ENCODE measurements at regions not wholly inside any gene's neighbourhood (a gene's known extent, or its start where the extent isn't known, plus 50 kb on each side); places are given as distances from the start of the nearest gene placed in this dataset.

DNA sequence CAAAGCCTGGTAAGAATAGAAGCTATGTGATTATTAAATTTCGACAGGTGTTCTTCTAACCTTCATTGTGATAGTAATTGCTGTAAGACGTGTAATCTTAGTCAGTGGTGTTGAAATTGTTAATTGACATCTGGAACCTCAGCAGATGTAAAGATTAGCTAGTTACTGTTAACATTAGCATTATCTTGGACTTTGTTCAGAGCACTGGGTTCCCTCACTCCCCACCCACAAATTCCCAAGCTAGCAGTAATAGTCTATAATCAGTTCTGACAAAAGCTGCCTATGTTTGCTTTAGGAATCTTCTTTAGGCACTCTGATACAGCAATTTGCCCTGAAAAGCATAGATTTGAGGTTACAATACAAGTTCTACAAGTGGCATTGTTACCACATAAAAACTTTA lies 233.7 kb downstream of the EN1 start:
- TF ChIP-seq, protein P1, sequence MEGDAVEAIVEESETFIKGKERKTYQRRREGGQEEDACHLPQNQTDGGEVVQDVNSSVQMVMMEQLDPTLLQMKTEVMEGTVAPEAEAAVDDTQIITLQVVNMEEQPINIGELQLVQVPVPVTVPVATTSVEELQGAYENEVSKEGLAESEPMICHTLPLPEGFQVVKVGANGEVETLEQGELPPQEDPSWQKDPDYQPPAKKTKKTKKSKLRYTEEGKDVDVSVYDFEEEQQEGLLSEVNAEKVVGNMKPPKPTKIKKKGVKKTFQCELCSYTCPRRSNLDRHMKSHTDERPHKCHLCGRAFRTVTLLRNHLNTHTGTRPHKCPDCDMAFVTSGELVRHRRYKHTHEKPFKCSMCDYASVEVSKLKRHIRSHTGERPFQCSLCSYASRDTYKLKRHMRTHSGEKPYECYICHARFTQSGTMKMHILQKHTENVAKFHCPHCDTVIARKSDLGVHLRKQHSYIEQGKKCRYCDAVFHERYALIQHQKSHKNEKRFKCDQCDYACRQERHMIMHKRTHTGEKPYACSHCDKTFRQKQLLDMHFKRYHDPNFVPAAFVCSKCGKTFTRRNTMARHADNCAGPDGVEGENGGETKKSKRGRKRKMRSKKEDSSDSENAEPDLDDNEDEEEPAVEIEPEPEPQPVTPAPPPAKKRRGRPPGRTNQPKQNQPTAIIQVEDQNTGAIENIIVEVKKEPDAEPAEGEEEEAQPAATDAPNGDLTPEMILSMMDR (IDR thresholded peaks at IDR 0.05; ENCODE audit: extremely low read depth, insufficient read depth, missing control alignments), result no peak
- in situ Hi-C loops (cut with MboI; ENCODE audit: low pct_unique_long_range_greater_than_20kb, low sequenced_read_pairs, unreplicated experiment), result no loop called here
- DNase-seq (ENCODE audit: low spot score), result no peak

DNA sequence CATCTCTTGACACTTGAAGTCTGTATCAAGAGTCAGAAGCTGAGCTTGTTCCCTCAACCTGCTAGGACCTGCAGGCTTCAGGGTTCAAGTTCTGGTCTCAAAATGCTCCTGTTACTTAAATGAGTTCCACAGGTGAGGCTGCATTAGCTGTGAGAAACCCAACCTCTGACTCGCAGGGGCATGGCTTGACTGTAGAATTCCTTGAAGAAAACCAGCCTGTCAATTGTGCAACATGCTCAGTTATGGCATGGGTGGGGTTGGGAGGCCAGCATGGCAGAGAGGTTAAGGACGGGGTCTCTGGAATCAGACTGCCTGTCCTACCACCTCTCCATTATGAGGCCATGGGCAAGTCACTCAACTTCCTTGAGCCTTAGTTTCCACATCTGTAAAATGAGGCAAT lies 235.8 kb downstream of the EN1 start:
- in situ Hi-C loops (cut with MboI; ENCODE audit: low pct_unique_long_range_greater_than_20kb, low sequenced_read_pairs, unreplicated experiment), result no loop called here
- no peak for DNase-seq (ENCODE audit: low spot score)
- TF ChIP-seq, protein P1 (IDR thresholded peaks at IDR 0.05; ENCODE audit: extremely low read depth, insufficient read depth, missing control alignments), result no peak

DNA sequence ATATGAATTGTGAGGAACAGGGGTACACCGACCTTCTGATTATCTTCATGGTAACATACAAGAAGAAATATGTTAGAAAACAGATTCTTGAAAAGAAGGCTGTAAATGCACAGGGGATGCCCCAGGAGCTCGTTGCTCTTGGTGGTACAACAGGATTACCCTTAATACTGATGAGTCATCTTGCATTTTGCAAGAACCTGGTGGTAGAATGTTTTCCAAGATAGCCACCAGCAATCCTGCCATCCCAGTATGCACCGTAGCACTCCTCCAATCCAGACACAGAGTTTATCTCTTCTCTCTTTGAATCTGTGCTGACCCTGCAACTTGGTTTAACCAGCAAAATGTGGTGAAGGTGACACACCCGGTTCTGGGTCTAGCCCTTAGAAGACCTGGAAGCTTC lies 238.3 kb downstream of the EN1 start:
- TF ChIP-seq, protein P1 (IDR thresholded peaks at IDR 0.05; ENCODE audit: extremely low read depth, insufficient read depth, missing control alignments), result no peak
- DNase-seq (ENCODE audit: low spot score), result no peak
- in situ Hi-C loops (cut with MboI; ENCODE audit: low pct_unique_long_range_greater_than_20kb, low sequenced_read_pairs, unreplicated experiment), result no loop called here

DNA sequence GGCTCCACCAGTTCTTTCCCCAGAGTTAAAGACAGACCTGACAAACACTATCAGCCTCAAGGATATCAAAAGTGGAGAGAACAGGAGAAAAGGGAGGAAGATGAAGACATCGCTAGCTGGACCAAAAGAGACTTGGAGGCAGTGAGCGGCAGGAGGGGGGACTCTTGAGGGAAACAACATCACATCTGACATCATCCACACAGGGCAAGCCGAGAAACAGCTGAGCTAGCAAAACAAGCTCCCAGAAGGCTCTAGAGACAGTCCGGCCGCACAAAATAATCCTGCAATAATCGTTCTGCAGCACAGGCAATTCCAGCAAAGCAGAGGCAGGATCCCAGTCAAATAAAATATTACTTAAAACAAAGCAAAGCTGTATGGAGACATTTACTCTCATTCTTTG lies 239.8 kb downstream of the EN1 start:
- in situ Hi-C loops (cut with MboI; ENCODE audit: low pct_unique_long_range_greater_than_20kb, low sequenced_read_pairs, unreplicated experiment), result no loop called here
- DNase-seq (ENCODE audit: low spot score), result no peak
- TF ChIP-seq, protein P1 (IDR thresholded peaks at IDR 0.05; ENCODE audit: extremely low read depth, insufficient read depth, missing control alignments), result no peak

DNA sequence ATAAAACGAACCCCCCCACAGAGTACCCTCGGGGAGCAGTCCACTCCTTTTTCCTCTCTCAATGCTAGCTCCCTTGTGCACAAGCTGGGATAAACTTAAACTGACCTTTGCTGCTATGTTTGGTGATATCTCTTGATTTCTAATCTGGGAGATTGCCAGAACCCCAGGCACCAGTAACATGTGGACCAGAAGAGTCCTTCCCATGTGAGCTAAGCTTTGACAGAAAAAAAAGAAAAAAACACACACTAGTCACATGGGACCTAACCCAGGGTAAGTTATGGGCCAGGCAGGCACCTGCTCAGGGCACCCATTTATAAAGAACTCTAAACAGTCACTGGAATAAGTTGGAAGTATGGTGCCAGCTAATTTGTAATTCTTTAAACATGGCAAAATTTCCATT lies 242.6 kb downstream of the EN1 start:
- TF ChIP-seq, protein P1 (IDR thresholded peaks at IDR 0.05; ENCODE audit: extremely low read depth, insufficient read depth, missing control alignments), result no peak
- in situ Hi-C loops (cut with MboI; ENCODE audit: low pct_unique_long_range_greater_than_20kb, low sequenced_read_pairs, unreplicated experiment), result no loop called here
- no peak for DNase-seq (ENCODE audit: low spot score)

DNA sequence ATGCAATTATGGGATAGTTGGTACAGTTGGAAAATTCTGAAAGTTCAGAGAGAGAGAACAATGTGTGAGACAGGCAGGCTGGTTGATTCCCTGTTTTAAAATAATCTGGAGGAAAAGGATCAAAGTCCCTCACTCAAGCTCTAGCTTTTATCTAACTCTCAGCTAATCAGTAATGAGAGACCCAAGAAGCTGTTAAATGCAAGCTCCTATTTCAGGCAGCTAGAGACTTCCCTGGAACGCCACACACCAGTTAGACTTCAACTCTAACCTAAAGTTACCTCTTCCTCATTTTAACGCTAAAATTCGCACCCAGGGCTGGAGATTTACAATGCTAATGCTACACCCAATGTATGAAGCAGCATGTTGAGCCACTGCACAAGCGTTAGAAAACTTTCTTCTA lies 243.1 kb downstream of the EN1 start:
- in situ Hi-C loops (cut with MboI; ENCODE audit: low pct_unique_long_range_greater_than_20kb, low sequenced_read_pairs, unreplicated experiment), result no loop called here
- TF ChIP-seq, protein P1 (IDR thresholded peaks at IDR 0.05; ENCODE audit: extremely low read depth, insufficient read depth, missing control alignments), result no peak
- DNase-seq (ENCODE audit: low spot score), result no peak

DNA sequence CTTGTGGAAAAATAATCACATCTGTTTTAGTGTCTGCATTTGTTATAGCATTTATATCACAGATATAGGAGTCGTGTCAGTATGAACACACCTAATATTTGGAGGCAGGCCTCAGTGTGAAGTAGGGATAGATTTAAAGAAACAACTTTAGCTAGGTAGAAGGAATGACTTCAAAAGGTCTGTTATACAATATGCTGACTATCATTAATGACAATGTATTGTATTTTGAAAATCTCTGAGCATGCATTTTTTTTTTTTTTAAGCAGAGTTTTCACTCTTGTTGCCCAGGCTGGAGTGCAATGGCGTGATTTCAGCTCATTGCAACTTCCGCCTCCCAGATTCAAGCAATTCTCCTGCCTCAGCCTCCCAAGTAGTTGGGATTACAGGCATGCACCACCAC lies 248.3 kb downstream of the EN1 start:
- in situ Hi-C loops (cut with MboI; ENCODE audit: low pct_unique_long_range_greater_than_20kb, low sequenced_read_pairs, unreplicated experiment), result no loop called here
- no peak for DNase-seq (ENCODE audit: low spot score)
- TF ChIP-seq, protein P1 (IDR thresholded peaks at IDR 0.05; ENCODE audit: extremely low read depth, insufficient read depth, missing control alignments), result no peak

Data from GM13977 (cell line).